ENCODE measurements at regions not wholly inside any gene's neighbourhood (a gene's known extent, or its start where the extent isn't known, plus 50 kb on each side); places are given as distances from the start of the nearest gene placed in this dataset.

DNA sequence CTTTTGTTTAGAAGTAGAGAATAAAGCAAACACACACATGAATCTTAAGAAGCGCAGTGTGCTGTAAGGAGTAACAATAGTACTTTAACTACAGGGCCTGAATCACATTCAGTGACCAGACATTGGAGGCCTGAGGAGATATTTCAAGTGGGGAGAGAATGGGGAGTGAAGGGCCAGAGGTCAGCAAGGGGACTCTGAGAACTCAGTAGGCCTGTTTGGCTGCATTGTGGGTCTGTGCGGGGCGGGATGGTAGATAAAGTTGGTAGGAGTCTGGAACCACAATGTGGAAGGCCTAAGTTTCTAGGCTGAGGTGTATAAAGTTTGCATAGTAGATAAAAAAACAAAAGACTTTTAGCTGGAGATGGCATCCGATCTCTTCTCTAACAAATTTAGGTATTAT lies 52.7 kb upstream of the WLS start:
- Histone ChIP-seq H3K4me1 (ENCODE audit: control insufficient read depth, insufficient read depth, low read length) (no peaks in the 10 kb centered on the region), H3K9me3 (ENCODE audit: control insufficient read depth, insufficient read depth, low read length) (no peaks in the 10 kb centered on the region), H3K9ac (ENCODE audit: low read depth, low read length) (no peak overlapping the region), H3K36me3 (ENCODE audit: control insufficient read depth, insufficient read depth, low read length) (no peaks in the 10 kb centered on the region), H3K27me3 (ENCODE audit: control insufficient read depth, insufficient read depth, low read length) (peaks cover 24% of the 10 kb centered on the region), H3K4me3 (ENCODE audit: low read depth, low read length) (no peak overlapping the region)

- Histone ChIP-seq H3K36me3 (ENCODE audit: control insufficient read depth, insufficient read depth, low read length) (no peaks in the 10 kb centered on the region), H3K9ac (ENCODE audit: low read depth, low read length) (no peak overlapping the region), H3K4me1 (ENCODE audit: control insufficient read depth, insufficient read depth, low read length) (peaks cover 2% of the 10 kb centered on the region), H3K27me3 (ENCODE audit: control insufficient read depth, insufficient read depth, low read length) (peaks cover 43% of the 10 kb centered on the region), H3K9me3 (ENCODE audit: control insufficient read depth, insufficient read depth, low read length) (no peaks in the 10 kb centered on the region), H3K4me3 (ENCODE audit: low read depth, low read length) (no peak overlapping the region)
Measured at GRCh38 chr1:68281946-68282615, 49.8 kb upstream of the WLS start.
